ENCODE measurements at regions not wholly inside any gene's neighbourhood (a gene's known extent, or its start where the extent isn't known, plus 50 kb on each side); places are given as distances from the start of the nearest gene placed in this dataset.
A peak's percentile ranks its signal among the peaks of the same experiment; 100 is the strongest.

DNA sequence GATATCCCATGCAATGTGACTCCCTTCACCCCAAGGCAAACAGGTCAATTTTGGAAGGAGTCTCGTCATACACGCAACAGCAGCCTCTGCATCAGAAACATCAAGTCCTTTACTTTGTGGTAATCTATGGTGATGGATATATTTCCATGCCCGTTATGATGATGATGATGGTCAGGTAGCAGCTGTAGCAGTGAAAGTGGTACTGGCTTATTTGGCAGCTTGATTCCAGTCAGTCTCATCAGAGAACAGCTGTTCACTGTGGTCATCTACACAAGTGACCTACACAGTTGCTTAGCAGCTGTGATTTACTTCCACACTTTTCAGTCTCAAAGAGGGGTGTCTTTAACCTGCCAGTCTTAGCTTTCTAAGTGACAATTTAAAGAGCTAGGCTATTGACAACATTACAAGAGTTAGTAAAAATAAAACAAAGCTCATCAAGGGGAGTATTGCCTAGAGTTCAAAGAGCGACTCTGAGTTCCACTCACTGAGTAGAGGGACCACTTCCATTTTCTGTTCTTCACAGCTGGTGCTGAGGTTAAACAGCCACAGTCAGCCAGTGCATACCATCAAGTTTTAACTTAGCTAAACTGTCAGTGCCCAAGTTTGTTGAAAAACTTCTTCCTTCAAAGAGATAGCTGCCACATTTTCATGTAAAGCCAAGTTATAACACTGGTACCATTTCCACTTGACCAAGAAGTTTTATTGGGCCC, 587.4 kb upstream of the KCNMB2 start:
- no peak overlapping the region for H3K4me3 ChIP-seq (ENCODE audit: low read length)
- no peak for DNase-seq (ENCODE audit: low read depth)
- TF ChIP-seq, protein P1, sequence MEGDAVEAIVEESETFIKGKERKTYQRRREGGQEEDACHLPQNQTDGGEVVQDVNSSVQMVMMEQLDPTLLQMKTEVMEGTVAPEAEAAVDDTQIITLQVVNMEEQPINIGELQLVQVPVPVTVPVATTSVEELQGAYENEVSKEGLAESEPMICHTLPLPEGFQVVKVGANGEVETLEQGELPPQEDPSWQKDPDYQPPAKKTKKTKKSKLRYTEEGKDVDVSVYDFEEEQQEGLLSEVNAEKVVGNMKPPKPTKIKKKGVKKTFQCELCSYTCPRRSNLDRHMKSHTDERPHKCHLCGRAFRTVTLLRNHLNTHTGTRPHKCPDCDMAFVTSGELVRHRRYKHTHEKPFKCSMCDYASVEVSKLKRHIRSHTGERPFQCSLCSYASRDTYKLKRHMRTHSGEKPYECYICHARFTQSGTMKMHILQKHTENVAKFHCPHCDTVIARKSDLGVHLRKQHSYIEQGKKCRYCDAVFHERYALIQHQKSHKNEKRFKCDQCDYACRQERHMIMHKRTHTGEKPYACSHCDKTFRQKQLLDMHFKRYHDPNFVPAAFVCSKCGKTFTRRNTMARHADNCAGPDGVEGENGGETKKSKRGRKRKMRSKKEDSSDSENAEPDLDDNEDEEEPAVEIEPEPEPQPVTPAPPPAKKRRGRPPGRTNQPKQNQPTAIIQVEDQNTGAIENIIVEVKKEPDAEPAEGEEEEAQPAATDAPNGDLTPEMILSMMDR (conservative IDR thresholded peaks at IDR 0.05; ENCODE audit: low read length), result no peak

DNA sequence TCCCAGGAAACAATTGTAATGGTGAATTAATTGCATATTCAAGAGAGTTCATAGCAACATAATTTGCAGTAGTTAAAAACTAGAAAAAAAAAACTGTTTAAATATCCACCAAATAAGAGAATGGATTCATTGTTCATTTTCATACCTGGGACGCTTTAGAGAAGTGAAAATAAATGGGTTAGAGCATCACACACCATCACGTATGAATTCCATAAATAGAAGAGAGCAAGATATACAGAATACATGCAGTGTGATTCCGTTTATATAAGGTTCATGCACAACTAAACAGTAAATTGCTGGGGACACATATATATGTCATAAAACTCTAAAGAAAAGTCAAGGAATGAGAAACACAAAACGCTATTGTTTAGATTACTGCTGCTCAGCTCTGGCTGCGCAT, 577.0 kb upstream of the KCNMB2 start:
- TF ChIP-seq, protein P1 (conservative IDR thresholded peaks at IDR 0.05; ENCODE audit: low read length), result no peak
- no peak for DNase-seq (ENCODE audit: low read depth)

DNA sequence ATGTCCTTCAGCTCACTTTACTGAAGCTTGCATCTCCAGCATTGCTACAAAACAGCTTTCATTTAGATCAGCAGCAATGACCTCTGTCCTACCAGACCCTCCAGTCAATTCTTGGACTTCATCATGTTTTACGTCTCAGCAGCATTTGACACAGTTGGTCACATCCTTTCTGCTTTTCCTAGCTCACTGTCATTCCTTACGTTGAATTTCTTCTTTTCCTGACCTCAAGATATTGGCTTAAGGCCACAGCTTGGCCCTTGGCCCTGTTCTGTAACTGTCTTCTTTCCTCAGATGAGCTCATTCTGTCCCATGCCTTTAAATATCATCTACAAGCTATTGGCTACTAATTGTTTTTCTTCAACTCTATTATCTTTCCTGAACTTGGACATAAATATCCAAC, 576.2 kb upstream of the KCNMB2 start:
- no peak overlapping the region for H3K4me3 ChIP-seq (ENCODE audit: low read length)
- TF ChIP-seq, protein P1 (conservative IDR thresholded peaks at IDR 0.05; ENCODE audit: low read length), result no peak
- peak; percentile 43 for DNase-seq (ENCODE audit: low read depth)

More for the DNA sequence above, 577.0 kb upstream of the KCNMB2 start:
- no peak overlapping the region for H3K4me3 ChIP-seq (ENCODE audit: low read length)

DNA sequence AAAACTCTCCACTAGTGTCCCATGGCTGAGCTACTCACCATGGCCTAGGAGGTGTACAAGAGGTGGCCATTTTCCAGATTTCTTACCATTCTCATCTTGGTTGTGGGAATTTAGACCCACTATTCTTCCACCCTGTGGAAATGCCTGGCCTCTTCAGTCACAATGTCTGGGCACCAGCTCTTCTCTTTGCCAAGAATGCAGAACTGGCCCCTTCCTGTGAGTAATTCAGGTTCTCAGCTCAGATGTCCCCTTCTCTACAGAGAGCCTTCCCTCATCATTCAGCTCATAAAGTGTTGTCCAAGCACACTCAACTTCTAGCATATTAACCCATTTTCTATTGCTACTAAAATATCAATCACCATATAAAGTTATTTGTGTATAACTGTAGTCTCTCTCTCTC, 575.5 kb upstream of the KCNMB2 start:
- no peak overlapping the region for H3K4me3 ChIP-seq (ENCODE audit: low read length)
- no peak for DNase-seq (ENCODE audit: low read depth)
- TF ChIP-seq, protein P1 (conservative IDR thresholded peaks at IDR 0.05; ENCODE audit: low read length), result no peak

DNA sequence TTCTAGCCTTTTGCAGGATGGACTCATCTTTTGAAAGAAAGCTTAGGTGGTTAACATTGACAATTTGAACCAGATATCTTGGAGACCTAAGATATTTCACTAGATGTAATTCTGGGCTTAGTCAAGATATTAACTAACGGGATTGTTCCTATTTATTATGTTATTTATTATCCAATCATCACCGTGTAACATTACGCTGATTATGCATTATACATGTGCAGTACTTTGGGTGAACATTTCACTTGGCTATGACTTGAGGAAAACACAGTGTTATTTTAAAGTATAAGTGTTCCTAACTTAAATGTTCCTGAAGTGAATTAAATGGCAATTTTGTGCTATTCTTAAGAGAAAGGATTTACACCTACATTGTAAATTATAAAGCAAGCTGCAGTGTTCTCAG, 574.5 kb upstream of the KCNMB2 start:
- H3K4me3 ChIP-seq (ENCODE audit: low read length), result no peak overlapping the region
- no peak for DNase-seq (ENCODE audit: low read depth)
- TF ChIP-seq, protein P1 (conservative IDR thresholded peaks at IDR 0.05; ENCODE audit: low read length), result no peak

DNA sequence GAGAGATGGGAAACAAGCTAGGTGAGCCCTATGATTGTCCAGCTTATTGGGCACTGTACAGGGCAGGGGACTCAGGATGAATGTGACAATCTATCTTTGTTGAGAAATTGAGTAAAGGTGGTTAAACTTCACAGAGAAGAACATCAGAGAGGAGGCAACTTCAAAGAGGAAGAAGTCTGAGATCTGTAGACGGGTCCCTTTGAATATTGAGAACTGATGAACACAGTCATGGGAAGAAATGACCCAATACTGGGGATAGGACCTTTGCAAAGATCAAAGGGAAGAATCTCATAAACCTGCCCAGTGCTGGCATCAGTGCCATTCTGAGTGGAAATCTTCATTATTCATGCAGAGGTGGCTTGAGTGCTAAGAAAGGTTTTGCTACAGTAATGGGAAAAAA, 569.7 kb upstream of the KCNMB2 start:
- no peak overlapping the region for H3K4me3 ChIP-seq (ENCODE audit: low read length)
- TF ChIP-seq, protein P1 (conservative IDR thresholded peaks at IDR 0.05; ENCODE audit: low read length), result no peak
- no peak for DNase-seq (ENCODE audit: low read depth)

DNA sequence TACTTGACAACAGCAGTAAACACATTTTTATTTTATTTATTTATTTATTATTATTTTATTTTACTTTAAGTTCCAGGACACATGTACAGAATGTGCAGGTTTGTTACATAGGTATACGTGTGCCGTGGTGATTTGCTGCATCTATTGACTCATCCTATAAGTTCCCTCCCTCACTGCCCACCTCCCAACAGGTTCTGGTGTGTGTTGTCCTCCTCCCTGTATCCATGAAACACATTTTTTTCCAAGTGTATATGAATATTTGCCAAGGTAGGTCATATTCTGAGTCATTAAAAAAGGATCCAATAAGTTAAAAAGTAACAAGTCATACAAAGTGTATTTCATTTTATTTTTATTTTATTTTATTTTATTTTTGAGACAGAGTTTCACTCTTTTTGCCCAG, 567.3 kb upstream of the KCNMB2 start:
- no peak for DNase-seq (ENCODE audit: low read depth)
- TF ChIP-seq, protein P1 (conservative IDR thresholded peaks at IDR 0.05; ENCODE audit: low read length), result no peak
- H3K4me3 ChIP-seq (ENCODE audit: low read length), result no peak overlapping the region

All from AG10803 (cell line).